SH-SY5Y (cell line): ENCODE measurements at regions not wholly inside any gene's neighbourhood (a gene's known extent, or its start where the extent isn't known, plus 50 kb on each side); places are given as distances from the start of the nearest gene placed in this dataset.

Experiments
- GATA2 ChIP-seq: IDR thresholded peaks from 2 replicates; pipeline ENCODE4 v1.6.1; 2011; ENCODE audit warnings: mild to moderate bottlenecking, low read depth, low read length
- GATA3 ChIP-seq: IDR thresholded peaks from 2 replicates; pipeline ENCODE4 v1.6.1; 2011; ENCODE audit warnings: low read depth, mild to moderate bottlenecking, low read length, moderate library complexity

- TF ChIP-seq GATA3: no peak
- no peak for TF ChIP-seq GATA2
Observed at GRCh38 chr2:128421861-128422311, 103.2 kb upstream of the HS6ST1 start.
